ENCODE measurements at regions not wholly inside any gene's neighbourhood (a gene's known extent, or its start where the extent isn't known, plus 50 kb on each side); places are given as distances from the start of the nearest gene placed in this dataset.

DNA sequence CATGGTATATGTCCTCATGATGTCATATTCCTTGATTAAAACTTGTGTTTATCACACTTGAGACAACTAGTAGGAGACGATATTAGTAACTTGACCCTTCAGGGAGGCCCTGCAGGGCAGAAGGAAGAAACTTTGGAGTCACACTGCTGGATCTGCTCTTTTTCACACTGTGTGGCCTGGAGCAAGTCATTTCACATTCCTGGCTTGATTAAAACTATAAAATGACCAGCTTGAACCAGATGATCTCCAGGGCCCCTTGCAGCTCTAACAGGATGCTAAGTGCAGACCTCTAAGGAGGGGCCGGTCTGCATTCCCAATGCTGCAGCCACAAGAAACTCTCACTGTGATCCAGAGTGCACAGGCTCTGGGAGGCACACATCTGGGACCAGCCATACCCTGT, 146.4 kb upstream of the ZNF366 start:
- intact Hi-C loops (cut with micrococcal nuclease): no loop called here
- Histone ChIP-seq H3K9me3 (ENCODE audit: low read length) (no peaks in the 10 kb centered on the region), H2AFZ (ENCODE audit: low read length) (no peak overlapping the region), H3K4me3 (ENCODE audit: low read length) (no peak overlapping the region), H3K36me3 (ENCODE audit: low read depth, low read length) (no peaks in the 10 kb centered on the region), H3K9me2 (replicated peaks; ENCODE audit: low read length) (no peaks in the 10 kb centered on the region), H3K9ac (ENCODE audit: low read length) (no peak overlapping the region), H3K27me3 (ENCODE audit: low read length) (no peaks in the 10 kb centered on the region), H3K79me2 (ENCODE audit: low read length) (no peaks in the 10 kb centered on the region), H3K27ac (ENCODE audit: low read length) (no peak overlapping the region), H3K4me1 (ENCODE audit: insufficient read depth, low read length) (peaks cover 29% of the 10 kb centered on the region), H3F3A (ENCODE audit: low read length, unreplicated experiment) (no peaks in the 10 kb centered on the region), H4K20me1 (ENCODE audit: low read length) (no peaks in the 10 kb centered on the region), H3K4me2 (ENCODE audit: low read length) (no peak overlapping the region)
- BruUV-seq (replicated peaks): no TSS peak
- ATAC-seq: no peak
- ChIA-PET CTCF (no interaction called here), POLR2A (ENCODE audit: unreplicated experiment) (no interaction called here)
- no peak for TF ChIP-seq EZH2 (IDR thresholded peaks at IDR 0.05; ENCODE audit: low read length, unreplicated experiment)
- no peak for DNase-seq

DNA sequence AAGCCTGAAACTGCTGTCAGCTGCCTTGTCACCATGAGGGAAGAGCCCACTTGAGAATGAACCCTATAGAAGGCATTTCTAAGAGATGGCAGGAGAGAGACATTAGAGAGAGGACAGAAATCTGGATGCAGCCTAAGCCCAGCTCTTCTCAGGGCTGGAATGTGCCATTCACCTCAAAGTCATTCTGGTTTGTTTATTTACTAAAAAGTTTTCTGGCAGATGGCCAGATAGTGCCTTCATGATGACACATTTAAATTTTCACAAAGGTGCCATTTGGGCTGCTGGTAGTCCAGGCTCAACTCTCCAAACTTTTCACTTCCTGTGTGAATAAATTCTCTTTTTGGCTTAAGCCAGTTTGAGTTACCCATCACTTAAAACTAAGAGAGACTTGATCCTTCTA, 144.6 kb upstream of the ZNF366 start:
- no peaks in the 10 kb centered on the region for H4K20me1 ChIP-seq (ENCODE audit: low read length)
- no peaks in the 10 kb centered on the region for H3K27me3 ChIP-seq (ENCODE audit: low read length)
- no peak overlapping the region for H3K27ac ChIP-seq (ENCODE audit: low read length)
- no peaks in the 10 kb centered on the region for H3K36me3 ChIP-seq (ENCODE audit: low read depth, low read length)
- TF ChIP-seq, protein P1, sequence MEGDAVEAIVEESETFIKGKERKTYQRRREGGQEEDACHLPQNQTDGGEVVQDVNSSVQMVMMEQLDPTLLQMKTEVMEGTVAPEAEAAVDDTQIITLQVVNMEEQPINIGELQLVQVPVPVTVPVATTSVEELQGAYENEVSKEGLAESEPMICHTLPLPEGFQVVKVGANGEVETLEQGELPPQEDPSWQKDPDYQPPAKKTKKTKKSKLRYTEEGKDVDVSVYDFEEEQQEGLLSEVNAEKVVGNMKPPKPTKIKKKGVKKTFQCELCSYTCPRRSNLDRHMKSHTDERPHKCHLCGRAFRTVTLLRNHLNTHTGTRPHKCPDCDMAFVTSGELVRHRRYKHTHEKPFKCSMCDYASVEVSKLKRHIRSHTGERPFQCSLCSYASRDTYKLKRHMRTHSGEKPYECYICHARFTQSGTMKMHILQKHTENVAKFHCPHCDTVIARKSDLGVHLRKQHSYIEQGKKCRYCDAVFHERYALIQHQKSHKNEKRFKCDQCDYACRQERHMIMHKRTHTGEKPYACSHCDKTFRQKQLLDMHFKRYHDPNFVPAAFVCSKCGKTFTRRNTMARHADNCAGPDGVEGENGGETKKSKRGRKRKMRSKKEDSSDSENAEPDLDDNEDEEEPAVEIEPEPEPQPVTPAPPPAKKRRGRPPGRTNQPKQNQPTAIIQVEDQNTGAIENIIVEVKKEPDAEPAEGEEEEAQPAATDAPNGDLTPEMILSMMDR (conservative IDR thresholded peaks at IDR 0.05; ENCODE audit: low read depth, low read length): no peak
- no peak for TF ChIP-seq EZH2phosphoT487 (IDR thresholded peaks at IDR 0.05; ENCODE audit: borderline replicate concordance, low read length)
- ChIA-PET POLR2A (ENCODE audit: unreplicated experiment) (no interaction called here), CTCF (no interaction called here)
- intact Hi-C loops (cut with micrococcal nuclease): no loop called here
- no TSS peak for BruUV-seq (replicated peaks)
- no peak overlapping the region for H3K4me3 ChIP-seq (ENCODE audit: low read length)
- H3K79me2 ChIP-seq (ENCODE audit: low read length): no peaks in the 10 kb centered on the region
- no peaks in the 10 kb centered on the region for H3K9me3 ChIP-seq (ENCODE audit: low read length)
- peak; percentile 65 for DNase-seq
- H3K4me2 ChIP-seq (ENCODE audit: low read length): no peak overlapping the region
- no peak overlapping the region for H3K9ac ChIP-seq (ENCODE audit: low read length)
- no peak; the same call in 1 of the 2 replicates for ATAC-seq
- H2AFZ ChIP-seq (ENCODE audit: low read length): no peak overlapping the region
- no peaks in the 10 kb centered on the region for H3K9me2 ChIP-seq (replicated peaks; ENCODE audit: low read length)
- peaks cover 22% of the 10 kb centered on the region for H3K4me1 ChIP-seq (ENCODE audit: insufficient read depth, low read length)
- H3F3A ChIP-seq (ENCODE audit: low read length, unreplicated experiment): no peaks in the 10 kb centered on the region

DNA sequence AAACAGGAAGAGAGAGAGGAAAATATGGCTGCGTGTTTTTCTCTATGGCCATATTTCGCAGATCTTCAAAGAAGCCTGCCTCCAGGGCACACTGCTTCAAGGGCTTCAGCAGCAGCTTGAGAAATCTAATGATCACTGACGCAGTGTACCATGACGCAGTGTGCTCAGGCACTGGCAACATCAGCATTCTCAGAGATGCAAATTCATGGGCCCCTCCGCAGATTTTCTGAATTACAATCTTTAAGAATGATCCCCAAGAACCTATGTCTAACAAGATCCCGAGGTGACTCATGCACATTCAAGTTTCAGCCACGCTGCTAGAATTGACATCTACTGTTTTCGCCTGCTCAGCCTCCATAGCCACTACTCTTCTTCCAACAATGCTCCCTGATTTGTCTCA, 143.9 kb upstream of the ZNF366 start:
- H3K9ac ChIP-seq (ENCODE audit: low read length): no peak overlapping the region
- no peaks in the 10 kb centered on the region for H3K27me3 ChIP-seq (ENCODE audit: low read length)
- ChIA-PET POLR2A (ENCODE audit: unreplicated experiment) (no interaction called here), CTCF (no interaction called here)
- no TSS peak for BruUV-seq (replicated peaks)
- ATAC-seq (no peak), DNase-seq (no peak)
- no peaks in the 10 kb centered on the region for H3K79me2 ChIP-seq (ENCODE audit: low read length)
- no peaks in the 10 kb centered on the region for H4K20me1 ChIP-seq (ENCODE audit: low read length)
- no peak overlapping the region for H3K4me2 ChIP-seq (ENCODE audit: low read length)
- no peak overlapping the region for H3K27ac ChIP-seq (ENCODE audit: low read length)
- H3K9me3 ChIP-seq (ENCODE audit: low read length): no peaks in the 10 kb centered on the region
- peaks cover 22% of the 10 kb centered on the region for H3K4me1 ChIP-seq (ENCODE audit: insufficient read depth, low read length)
- no peaks in the 10 kb centered on the region for H3K9me2 ChIP-seq (replicated peaks; ENCODE audit: low read length)
- TF ChIP-seq, protein P1 (conservative IDR thresholded peaks at IDR 0.05; ENCODE audit: low read depth, low read length): no peak
- TF ChIP-seq EZH2phosphoT487 (IDR thresholded peaks at IDR 0.05; ENCODE audit: borderline replicate concordance, low read length) (no peak), EZH2 (IDR thresholded peaks at IDR 0.05; ENCODE audit: low read length, unreplicated experiment) (no peak)
- no peaks in the 10 kb centered on the region for H3K36me3 ChIP-seq (ENCODE audit: low read depth, low read length)
- no peak overlapping the region for H3K4me3 ChIP-seq (ENCODE audit: low read length)
- intact Hi-C loops (cut with micrococcal nuclease): no loop called here
- H2AFZ ChIP-seq (ENCODE audit: low read length): no peak overlapping the region
- H3F3A ChIP-seq (ENCODE audit: low read length, unreplicated experiment): no peaks in the 10 kb centered on the region

Measured in PC-3 (cell line).